Mucosa of rectum (tissue), 2 donors: ENCODE measurements at regions not wholly inside any gene's neighbourhood (a gene's known extent, or its start where the extent isn't known, plus 50 kb on each side); places are given as distances from the start of the nearest gene placed in this dataset.

ENCODE experiments used
- H3K27ac ChIP-seq, 2 donors: one replicate each; pipeline ENCODE4 v1.7.0; 2013; ENCODE audit warnings: inconsistent platforms in 2 of 2, low read depth in 2 of 2, low read length in 2 of 2
- H3K27me3 ChIP-seq, 2 donors: one replicate each; pipeline ENCODE4 v1.7.0; 2013; ENCODE audit warnings: low read length in 2 of 2; ENCODE audit not compliant: control insufficient read depth in 2 of 2, insufficient read depth in 2 of 2
- H3K36me3 ChIP-seq, 2 donors: one replicate each; pipeline ENCODE4 v1.7.0; 2013; ENCODE audit warnings: low read length in 2 of 2; ENCODE audit not compliant: control insufficient read depth in 2 of 2, insufficient read depth in 2 of 2
- H3K4me1 ChIP-seq, 2 donors: one replicate each; pipeline ENCODE4 v1.7.0; 2013; ENCODE audit warnings: low read length in 2 of 2, mild to moderate bottlenecking in 1 of 2; ENCODE audit not compliant: control insufficient read depth in 2 of 2, insufficient read depth in 2 of 2
- H3K4me3 ChIP-seq, 2 donors: one replicate each; pipeline ENCODE4 v1.7.0; 2013; ENCODE audit warnings: low read length in 2 of 2
- H3K9ac ChIP-seq, 2 donors: one replicate each; pipeline ENCODE4 v1.7.0; 2013; ENCODE audit warnings: low read length in 2 of 2, low read depth in 1 of 2, mild to moderate bottlenecking in 1 of 2
- H3K9me3 ChIP-seq, 2 donors: one replicate each; pipeline ENCODE4 v1.7.0; 2013; ENCODE audit warnings: low read length in 2 of 2; ENCODE audit not compliant: control insufficient read depth in 2 of 2
- donor health status: healthy.
- donor health status: Normal muscosa, but diverticular disease.

- Histone ChIP-seq H3K4me3 (no peak overlapping the region), H3K27me3 (peaks cover 0 to 2% of the 10 kb centered on the region in 2 donors), H3K4me1 (no peaks in the 10 kb centered on the region), H3K9me3 (no peaks in the 10 kb centered on the region), H3K9ac (no peak overlapping the region), H3K36me3 (no peaks in the 10 kb centered on the region), H3K27ac (no peak overlapping the region)
Measured at GRCh38 chr5:173557123-173557903, 59.1 kb downstream of the BOD1 start.

- Histone ChIP-seq H3K36me3 (no peaks in the 10 kb centered on the region), H3K4me3 (no peak overlapping the region), H3K27ac (no peak overlapping the region), H3K27me3 (peaks cover 0 to 2% of the 10 kb centered on the region in 2 donors), H3K4me1 (no peaks in the 10 kb centered on the region), H3K9ac (no peak overlapping the region), H3K9me3 (no peaks in the 10 kb centered on the region)
Measured at GRCh38 chr5:173556142-173557028, 60.1 kb downstream of the BOD1 start.

- Histone ChIP-seq H3K27ac (no peak overlapping the region), H3K9ac (no peak overlapping the region), H3K27me3 (peaks cover 2 to 4% of the 10 kb centered on the region in 2 donors), H3K36me3 (no peaks in the 10 kb centered on the region), H3K9me3 (no peaks in the 10 kb centered on the region), H3K4me1 (no peaks in the 10 kb centered on the region), H3K4me3 (no peak overlapping the region)
Measured at GRCh38 chr5:173554989-173555705, 61.3 kb downstream of the BOD1 start.

GRCh38 chr5:173554038-173554955 is 62.2 kb downstream of the BOD1 start:
- Histone ChIP-seq H3K4me1 (no peaks in the 10 kb centered on the region), H3K27ac (no peak overlapping the region), H3K9ac (no peak overlapping the region), H3K27me3 (peaks cover 2 to 4% of the 10 kb centered on the region in 2 donors), H3K4me3 (no peak overlapping the region), H3K9me3 (no peaks in the 10 kb centered on the region), H3K36me3 (no peaks in the 10 kb centered on the region)

- Histone ChIP-seq H3K4me3 (no peak overlapping the region), H3K9me3 (no peaks in the 10 kb centered on the region), H3K36me3 (no peaks in the 10 kb centered on the region)
Measured at GRCh38 chr5:173550641-173551040, 65.8 kb downstream of the BOD1 start.

GRCh38 chr5:173549644-173550043 is 66.8 kb downstream of the BOD1 start:
- H3K27me3 ChIP-seq, result peaks cover 0 to 4% of the 10 kb centered on the region in 2 donors
- no peak overlapping the region for H3K9ac ChIP-seq
- H3K4me3 ChIP-seq, result no peak overlapping the region
- no peaks in the 10 kb centered on the region for H3K36me3 ChIP-seq
- no peaks in the 10 kb centered on the region for H3K4me1 ChIP-seq
- H3K27ac ChIP-seq, result no peak overlapping the region
- no peaks in the 10 kb centered on the region for H3K9me3 ChIP-seq

More at GRCh38 chr5:173550641-173551040, 65.8 kb downstream of the BOD1 start:
- peaks cover 0 to 4% of the 10 kb centered on the region in 2 donors for H3K27me3 ChIP-seq
- no peaks in the 10 kb centered on the region for H3K4me1 ChIP-seq
- H3K9ac ChIP-seq, result no peak overlapping the region
- H3K27ac ChIP-seq, result no peak overlapping the region

GRCh38 chr5:173547579-173547978 is 68.9 kb downstream of the BOD1 start:
- H3K4me3 ChIP-seq, result no peak overlapping the region
- H3K9me3 ChIP-seq, result no peaks in the 10 kb centered on the region
- H3K9ac ChIP-seq, result no peak overlapping the region
- H3K36me3 ChIP-seq, result no peaks in the 10 kb centered on the region
- no peak overlapping the region for H3K27ac ChIP-seq
- H3K4me1 ChIP-seq, result no peaks in the 10 kb centered on the region
- peaks cover 0 to 5% of the 10 kb centered on the region in 2 donors for H3K27me3 ChIP-seq

GRCh38 chr5:173542964-173543363 is 73.5 kb downstream of the BOD1 start:
- Histone ChIP-seq H3K4me1 (no peaks in the 10 kb centered on the region), H3K4me3 (no peak overlapping the region)

GRCh38 chr5:173542159-173542558 is 74.3 kb downstream of the BOD1 start:
- Histone ChIP-seq H3K4me3 (no peak overlapping the region), H3K9me3 (no peaks in the 10 kb centered on the region), H3K4me1 (no peaks in the 10 kb centered on the region), H3K27ac (no peak overlapping the region), H3K9ac (no peak overlapping the region), H3K27me3 (peaks cover 0 to 2% of the 10 kb centered on the region in 2 donors), H3K36me3 (no peaks in the 10 kb centered on the region)

More at GRCh38 chr5:173542964-173543363, 73.5 kb downstream of the BOD1 start:
- peaks cover 0 to 2% of the 10 kb centered on the region in 2 donors for H3K27me3 ChIP-seq
- no peak overlapping the region for H3K27ac ChIP-seq
- no peaks in the 10 kb centered on the region for H3K9me3 ChIP-seq
- no peak overlapping the region for H3K9ac ChIP-seq
- H3K36me3 ChIP-seq, result no peaks in the 10 kb centered on the region
